BJ (cell line): ENCODE measurements at regions not wholly inside any gene's neighbourhood (a gene's known extent, or its start where the extent isn't known, plus 50 kb on each side); places are given as distances from the start of the nearest gene placed in this dataset.

Experiments used
- CTCF ChIA-PET: fragments of 350-600 bp; formaldehyde crosslinking; extraction: SDS; loops from one replicate; lab custom pipeline; 2021; ENCODE audit warnings: antibody characterized with exemption, inconsistent platforms; lab: Yijun Ruan, JAX
- POLR2A ChIA-PET: fragments of 300-600 bp; sonication (Branson Sonifier 250); formaldehyde crosslinking; extraction: SDS; loops from one replicate; lab custom pipeline; 2021; ENCODE audit warnings: antibody characterized with exemption; lab: Charles Lee
- DNase-seq: peaks from one replicate; pipeline ENCODE4 v3.0.0-alpha.2; 2011; ENCODE audit warnings: low read depth
- H3K27me3 ChIP-seq: 2 replicates; pipeline ENCODE4 v1.6.0; 2011; ENCODE audit warnings: low read length; ENCODE audit not compliant: control insufficient read depth, insufficient read depth
- H3K36me3 ChIP-seq: 2 replicates; pipeline ENCODE4 v1.5.1; 2011; ENCODE audit warnings: low read length; ENCODE audit not compliant: control insufficient read depth, insufficient read depth
- H3K4me3 ChIP-seq: 2 replicates; pipeline ENCODE4 v1.5.1; 2011; ENCODE audit warnings: low read depth, mild to moderate bottlenecking, control low read depth, low read length
- TF ChIP-seq, protein P1 (sequence below): IDR thresholded peaks from 2 replicates; pipeline ENCODE4 v1.5.1; 2011; ENCODE audit warnings: low read depth, mild to moderate bottlenecking, control low read depth, inconsistent platforms, low read length, moderate library complexity; ENCODE audit not compliant: insufficient read depth

DNA sequence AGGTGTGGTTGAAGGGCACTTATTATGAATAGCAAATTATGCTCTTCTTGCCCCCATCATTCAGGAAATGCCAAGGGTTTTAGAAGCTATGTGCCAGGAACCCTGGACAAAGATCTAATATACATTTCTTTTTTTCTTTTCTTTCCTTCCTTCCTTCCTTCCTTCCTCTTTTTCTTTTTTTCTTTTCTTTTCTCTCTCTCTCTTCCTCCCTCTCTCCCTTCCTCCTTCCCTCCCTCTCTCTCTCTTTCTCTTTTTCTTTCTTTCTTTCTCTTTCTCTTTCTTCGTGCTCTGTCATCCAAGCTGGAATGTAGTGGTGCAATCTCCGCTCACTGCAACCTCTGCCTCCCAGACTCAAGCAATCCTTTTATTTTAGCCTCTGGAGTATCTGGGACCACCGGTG lies 66.1 kb upstream of the CSRP2 start:
- TF ChIP-seq, protein P1, sequence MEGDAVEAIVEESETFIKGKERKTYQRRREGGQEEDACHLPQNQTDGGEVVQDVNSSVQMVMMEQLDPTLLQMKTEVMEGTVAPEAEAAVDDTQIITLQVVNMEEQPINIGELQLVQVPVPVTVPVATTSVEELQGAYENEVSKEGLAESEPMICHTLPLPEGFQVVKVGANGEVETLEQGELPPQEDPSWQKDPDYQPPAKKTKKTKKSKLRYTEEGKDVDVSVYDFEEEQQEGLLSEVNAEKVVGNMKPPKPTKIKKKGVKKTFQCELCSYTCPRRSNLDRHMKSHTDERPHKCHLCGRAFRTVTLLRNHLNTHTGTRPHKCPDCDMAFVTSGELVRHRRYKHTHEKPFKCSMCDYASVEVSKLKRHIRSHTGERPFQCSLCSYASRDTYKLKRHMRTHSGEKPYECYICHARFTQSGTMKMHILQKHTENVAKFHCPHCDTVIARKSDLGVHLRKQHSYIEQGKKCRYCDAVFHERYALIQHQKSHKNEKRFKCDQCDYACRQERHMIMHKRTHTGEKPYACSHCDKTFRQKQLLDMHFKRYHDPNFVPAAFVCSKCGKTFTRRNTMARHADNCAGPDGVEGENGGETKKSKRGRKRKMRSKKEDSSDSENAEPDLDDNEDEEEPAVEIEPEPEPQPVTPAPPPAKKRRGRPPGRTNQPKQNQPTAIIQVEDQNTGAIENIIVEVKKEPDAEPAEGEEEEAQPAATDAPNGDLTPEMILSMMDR: no peak
- ChIA-PET CTCF (interaction anchor here (2.0 to 2.2 kb wide), 2 partner anchors 13 to 66 kb away, joined by 4 to 8 read pairs; no protein-coding TSS in a partner anchor), POLR2A (no interaction called here)
- DNase-seq: no peak
- Histone ChIP-seq H3K27me3 (no peaks in the 10 kb centered on the region), H3K36me3 (no peaks in the 10 kb centered on the region), H3K4me3 (no peak overlapping the region)

DNA sequence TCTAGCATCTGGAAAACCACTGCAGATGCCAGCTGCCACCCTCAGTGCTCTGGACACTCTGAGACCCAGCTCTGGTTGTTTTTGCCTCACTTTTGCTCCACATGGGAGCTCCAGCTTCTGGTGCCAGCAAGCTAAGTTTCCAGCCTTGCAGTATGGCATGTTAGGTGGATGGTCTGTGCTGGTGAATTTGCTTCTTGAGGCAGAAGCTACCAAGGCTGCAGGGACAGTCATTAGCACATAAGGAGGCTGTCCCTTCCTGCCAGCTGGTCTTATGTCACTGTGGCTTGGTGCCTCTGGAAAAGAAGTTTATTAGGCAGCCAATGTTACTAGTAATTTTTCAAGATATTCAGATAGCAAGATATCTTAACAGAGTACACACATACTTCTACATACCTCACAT lies 64.2 kb upstream of the CSRP2 start:
- Histone ChIP-seq H3K27me3 (no peaks in the 10 kb centered on the region), H3K4me3 (no peak overlapping the region), H3K36me3 (no peaks in the 10 kb centered on the region)
- no peak for DNase-seq
- ChIA-PET POLR2A (interaction anchor here (1.1 kb wide), 1 partner anchor 76 kb away, joined by 3 read pairs; no protein-coding TSS in a partner anchor), CTCF (interaction anchor here (0.6 to 1.1 kb wide), 2 partner anchors 68 to 249 kb away, joined by 3 to 6 read pairs; no protein-coding TSS in a partner anchor)
- TF ChIP-seq, protein P1: no peak

DNA sequence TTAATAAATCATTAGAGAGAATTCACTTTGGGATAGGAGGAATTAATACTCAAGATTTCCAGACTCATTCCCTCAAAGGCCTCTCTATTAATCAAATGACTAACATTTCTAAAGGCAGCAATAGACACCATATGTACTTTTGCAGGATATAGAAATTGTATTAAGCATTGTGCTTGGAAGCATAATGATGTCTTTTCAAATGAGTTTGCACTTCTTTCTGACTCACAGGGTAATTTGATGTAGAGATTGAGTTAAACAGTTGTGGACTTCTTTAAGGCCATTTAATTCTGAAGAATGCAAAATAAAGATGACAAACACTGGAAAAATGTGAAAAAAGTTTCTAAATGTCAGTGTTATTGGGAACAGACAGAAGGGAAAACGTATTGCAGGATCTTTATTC lies 63.4 kb upstream of the CSRP2 start:
- DNase-seq: peak; percentile 54
- ChIA-PET POLR2A (interaction anchor here (1.1 kb wide), 1 partner anchor 76 kb away, joined by 3 read pairs; no protein-coding TSS in a partner anchor), CTCF (no interaction called here)
- TF ChIP-seq, protein P1: no peak
- Histone ChIP-seq H3K4me3 (no peak overlapping the region), H3K36me3 (no peaks in the 10 kb centered on the region), H3K27me3 (no peaks in the 10 kb centered on the region)

DNA sequence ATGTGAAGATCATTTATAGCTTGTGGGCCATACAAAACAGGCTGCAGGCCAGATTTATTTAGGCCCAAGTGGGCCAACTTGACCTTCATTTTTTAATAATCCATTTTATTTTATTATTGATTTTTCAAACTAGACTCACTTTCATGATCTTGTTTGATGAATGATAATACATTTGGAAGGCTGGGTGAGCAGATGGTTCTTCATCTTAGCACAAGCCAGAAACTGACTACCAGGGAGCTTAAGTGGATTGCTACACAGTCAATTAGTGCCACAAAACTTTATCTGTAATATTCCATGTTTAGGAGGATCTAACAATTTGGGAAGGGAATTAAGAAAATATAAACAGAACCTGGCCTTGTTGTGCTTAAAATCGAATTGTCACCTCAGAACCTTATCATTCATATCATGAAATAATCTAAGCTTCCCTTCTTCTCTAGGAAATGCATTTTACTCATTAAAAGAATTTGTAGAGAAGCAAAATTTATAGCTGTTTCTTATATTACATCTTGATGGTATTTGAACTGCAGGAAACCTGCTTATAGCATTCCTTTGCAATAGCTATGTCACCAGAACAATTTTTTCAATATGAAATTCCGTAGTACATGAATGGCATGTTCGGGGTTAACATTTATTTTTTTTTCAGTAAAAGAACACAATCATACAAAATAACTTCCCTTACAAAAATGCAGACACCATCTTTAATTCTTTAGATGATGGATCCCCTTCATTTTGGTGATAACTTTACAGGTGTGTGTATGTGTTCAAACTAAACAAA lies 62.0 kb upstream of the CSRP2 start:
- no peak overlapping the region for H3K4me3 ChIP-seq
- TF ChIP-seq, protein P1: no peak
- no peaks in the 10 kb centered on the region for H3K36me3 ChIP-seq
- no peaks in the 10 kb centered on the region for H3K27me3 ChIP-seq
- CTCF ChIA-PET: interaction anchor here (0.6 to 1.0 kb wide), 2 partner anchors 10 to 104 kb away, joined by 3 read pairs; no protein-coding TSS in a partner anchor
- POLR2A ChIA-PET: no interaction called here
- no peak for DNase-seq

DNA sequence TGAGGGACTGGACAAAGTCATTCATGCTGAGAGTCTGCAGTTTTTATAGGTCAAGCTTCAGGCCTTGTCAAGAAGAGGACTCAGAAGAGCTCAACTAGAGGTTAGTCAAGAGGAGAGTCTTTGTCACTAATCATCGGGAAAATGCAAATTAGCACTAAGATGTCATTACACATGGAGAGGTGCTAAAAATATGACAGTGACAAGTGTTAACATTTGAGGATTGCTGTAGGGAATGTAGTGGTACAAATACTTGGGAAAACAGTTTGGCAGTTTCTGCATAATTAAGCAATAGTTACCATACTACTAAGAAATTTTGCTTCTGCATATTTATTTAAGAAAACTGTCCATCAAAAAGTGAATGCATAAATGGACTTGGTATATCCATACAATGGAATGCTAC lies 60.9 kb upstream of the CSRP2 start:
- TF ChIP-seq, protein P1: no peak
- no peak for DNase-seq
- no peaks in the 10 kb centered on the region for H3K27me3 ChIP-seq
- no peaks in the 10 kb centered on the region for H3K36me3 ChIP-seq
- H3K4me3 ChIP-seq: no peak overlapping the region
- CTCF ChIA-PET: interaction anchor here (0.9 kb wide), 1 partner anchor 13 kb away, joined by 3 read pairs; no protein-coding TSS in a partner anchor
- POLR2A ChIA-PET: no interaction called here
